Sigmoid colon (tissue), 6 donors: ENCODE measurements at regions not wholly inside any gene's neighbourhood (a gene's known extent, or its start where the extent isn't known, plus 50 kb on each side); places are given as distances from the start of the nearest gene placed in this dataset.

Experiments used
- DNase-seq: peaks from one replicate; pipeline ENCODE4 v3.0.0-alpha.2; 2019
- H3K27ac ChIP-seq, 4 donors: fragments of 200-600 bp; sonication (generic); one replicate each; pipeline ENCODE4 v1.5.1; 2016 to 2019; ENCODE audit warnings: mild to moderate bottlenecking in 1 of 4
- H3K27me3 ChIP-seq, 3 donors: fragments of 200-600 bp; sonication (generic); one replicate each; pipeline ENCODE4 v1.5.1; 2019; ENCODE audit warnings: mild to moderate bottlenecking in 1 of 3
- H3K36me3 ChIP-seq, 4 donors: fragments of 200-600 bp; sonication (generic); one replicate each; pipeline ENCODE4 v1.5.1; 2016 to 2019
- H3K4me1 ChIP-seq, 4 donors: fragments of 200-600 bp; sonication (generic); one replicate each; pipeline ENCODE4 v1.5.1; 2017 to 2019
- H3K4me3 ChIP-seq, 4 donors: fragments of 200-600 bp; sonication (generic); one replicate each; pipeline ENCODE4 v1.5.1; 2017 to 2019; ENCODE audit warnings: mild to moderate bottlenecking in 2 of 4, moderate library complexity in 1 of 4
- H3K9me3 ChIP-seq, 4 donors: fragments of 200-600 bp in 3 of 4; sonication (generic) in 3 of 4; one replicate each; pipeline versions ENCODE4 v1.5.1 to v1.6.1; 2013 to 2019
- EP300 ChIP-seq, 4 donors: sonication (generic); formaldehyde crosslinking; IDR thresholded peaks; one replicate each; pipeline ENCODE4 v1.6.1; 2017; ENCODE audit warnings: antibody characterized with exemption in 4 of 4
- POLR2A ChIP-seq, 2 donors: fragments of 450-650 bp; IDR thresholded peaks; one replicate each; pipeline ENCODE4 v1.6.1; 2016; ENCODE audit warnings: antibody characterized with exemption in 2 of 2, mild to moderate bottlenecking in 2 of 2, moderate library complexity in 2 of 2
- POLR2AphosphoS5 ChIP-seq, 4 donors: sonication (generic); formaldehyde crosslinking; IDR thresholded peaks; one replicate each; pipeline ENCODE4 v1.6.1; 2017; ENCODE audit warnings: antibody characterized with exemption in 4 of 4
- WGBS, 2 donors: extraction: QIAGEN DNeasy Blood & Tissue Kit; methylation state at CpG; one replicate each; pipeline ENCODE4 v1.1.7; 2013; 5-methylcytosine and 5-hydroxymethylcytosine counted together
- intact Hi-C: fragments of 100-400 bp; cut with DNase I; formaldehyde crosslinking; loops from one replicate; pipeline ENCODE4 v1.15.1; 2023
- TF ChIP-seq, protein P1 (sequence below), 4 experiments: fragments of 450-650 bp in 3 of 4; fragments of 200-600 bp in 1 of 4; IDR thresholded peaks; one replicate each; pipeline ENCODE4 v1.5.1; 2016 to 2019; ENCODE audit warnings: antibody characterized with exemption in 4 of 4, mild to moderate bottlenecking in 3 of 4, moderate library complexity in 2 of 4
- donor health status: healthy with polysubstance abuse.
- donor health status: healthy.

DNA sequence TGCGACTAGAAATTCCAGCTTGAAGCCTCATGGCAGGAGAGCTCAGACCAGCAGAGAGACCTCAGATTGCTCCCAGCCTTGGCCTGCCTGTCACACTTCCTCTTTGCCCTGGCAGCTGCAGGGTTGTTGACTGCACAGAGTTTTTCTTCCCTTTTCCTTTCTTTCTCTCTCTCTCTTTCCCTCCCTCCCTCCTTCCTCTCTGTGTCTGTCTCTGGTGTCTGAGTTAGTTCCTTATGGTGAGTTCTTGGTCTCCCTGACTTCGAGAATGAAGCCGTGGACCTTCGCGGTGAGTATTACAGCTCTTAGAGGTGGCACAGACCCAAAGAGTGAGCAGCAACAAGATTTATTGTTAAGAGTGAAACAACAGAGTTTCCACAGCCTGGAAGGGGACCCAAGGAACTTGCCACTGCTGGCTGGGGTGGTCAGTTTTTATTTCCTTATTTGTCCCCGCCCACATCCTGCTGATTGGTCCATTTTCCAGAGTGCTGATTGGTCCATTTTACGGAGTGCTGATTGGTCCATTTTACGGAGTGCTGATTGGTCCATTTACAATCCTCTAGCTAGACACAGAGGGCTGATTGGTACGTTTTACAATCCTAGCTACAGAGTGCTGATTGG is 266.3 kb downstream of the RPS24 start:
- 67 to 82% methylated on average over 9 of the region's 9 CpGs for WGBS, 2 donors

DNA sequence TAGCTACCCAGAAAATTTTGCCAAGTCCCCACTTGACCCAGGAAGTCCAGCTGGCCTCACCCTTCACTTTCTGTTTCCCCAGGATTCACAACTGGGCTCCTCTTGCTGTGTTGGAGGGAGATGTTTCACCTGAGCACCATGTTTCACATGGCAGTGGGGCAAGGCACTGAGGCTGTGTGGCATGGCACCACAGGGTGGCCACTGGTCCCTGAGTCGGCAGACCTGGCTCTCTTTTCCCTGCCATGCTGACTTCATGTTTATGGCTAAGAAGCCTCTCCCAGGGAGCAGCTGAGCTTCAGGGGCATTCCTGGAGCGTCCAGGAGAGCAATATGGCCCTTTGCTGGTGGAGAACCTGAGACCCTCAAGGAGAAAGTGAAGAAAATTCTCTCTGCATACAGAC is 266.9 kb downstream of the RPS24 start:
- no peak overlapping the region for H3K4me3 ChIP-seq
- no peaks in the 10 kb centered on the region for H3K9me3 ChIP-seq
- no peaks in the 10 kb centered on the region for H3K27me3 ChIP-seq
- peaks cover 0 to 42% (median 27%) of the 10 kb centered on the region in 4 donors for H3K4me1 ChIP-seq
- TF ChIP-seq, protein P1, sequence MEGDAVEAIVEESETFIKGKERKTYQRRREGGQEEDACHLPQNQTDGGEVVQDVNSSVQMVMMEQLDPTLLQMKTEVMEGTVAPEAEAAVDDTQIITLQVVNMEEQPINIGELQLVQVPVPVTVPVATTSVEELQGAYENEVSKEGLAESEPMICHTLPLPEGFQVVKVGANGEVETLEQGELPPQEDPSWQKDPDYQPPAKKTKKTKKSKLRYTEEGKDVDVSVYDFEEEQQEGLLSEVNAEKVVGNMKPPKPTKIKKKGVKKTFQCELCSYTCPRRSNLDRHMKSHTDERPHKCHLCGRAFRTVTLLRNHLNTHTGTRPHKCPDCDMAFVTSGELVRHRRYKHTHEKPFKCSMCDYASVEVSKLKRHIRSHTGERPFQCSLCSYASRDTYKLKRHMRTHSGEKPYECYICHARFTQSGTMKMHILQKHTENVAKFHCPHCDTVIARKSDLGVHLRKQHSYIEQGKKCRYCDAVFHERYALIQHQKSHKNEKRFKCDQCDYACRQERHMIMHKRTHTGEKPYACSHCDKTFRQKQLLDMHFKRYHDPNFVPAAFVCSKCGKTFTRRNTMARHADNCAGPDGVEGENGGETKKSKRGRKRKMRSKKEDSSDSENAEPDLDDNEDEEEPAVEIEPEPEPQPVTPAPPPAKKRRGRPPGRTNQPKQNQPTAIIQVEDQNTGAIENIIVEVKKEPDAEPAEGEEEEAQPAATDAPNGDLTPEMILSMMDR (IDR thresholded peaks at IDR 0.05): no peak
- TF ChIP-seq POLR2A (IDR thresholded peaks at IDR 0.05): no peak
- no peak for TF ChIP-seq POLR2AphosphoS5 (IDR thresholded peaks at IDR 0.05)
- no peak for TF ChIP-seq EP300 (IDR thresholded peaks at IDR 0.05)
- H3K36me3 ChIP-seq: no peaks in the 10 kb centered on the region
- DNase-seq: peak; percentile 52
- peak overlapping the region in 2 of 4 donors; percentile 70 to 73 for H3K27ac ChIP-seq
- WGBS, 2 donors: 95 to 96% methylated on average over 2 of the region's 2 CpGs
- intact Hi-C loops: loop anchor here (5.0 to 10.0 kb wide), 3 partner anchors 454 to 897 kb away; no protein-coding TSS in a partner anchor

More for the DNA sequence above, 266.3 kb downstream of the RPS24 start:
- DNase-seq: peak; percentile 75
- Histone ChIP-seq H3K9me3 (no peaks in the 10 kb centered on the region), H3K36me3 (no peaks in the 10 kb centered on the region), H3K27me3 (no peaks in the 10 kb centered on the region), H3K27ac (peak overlapping the region; percentile 46 to 73 (median 58)), H3K4me3 (no peak overlapping the region), H3K4me1 (peaks cover 0 to 45% (median 28%) of the 10 kb centered on the region in 4 donors)
- intact Hi-C loops: loop anchor here (5.0 to 10.0 kb wide), 4 partner anchors 253 to 897 kb away; no protein-coding TSS in a partner anchor
- TF ChIP-seq POLR2A (IDR thresholded peaks at IDR 0.05): no peak
- peak in 1 of 4 donors; percentile 21 for TF ChIP-seq POLR2AphosphoS5 (IDR thresholded peaks at IDR 0.05)

DNA sequence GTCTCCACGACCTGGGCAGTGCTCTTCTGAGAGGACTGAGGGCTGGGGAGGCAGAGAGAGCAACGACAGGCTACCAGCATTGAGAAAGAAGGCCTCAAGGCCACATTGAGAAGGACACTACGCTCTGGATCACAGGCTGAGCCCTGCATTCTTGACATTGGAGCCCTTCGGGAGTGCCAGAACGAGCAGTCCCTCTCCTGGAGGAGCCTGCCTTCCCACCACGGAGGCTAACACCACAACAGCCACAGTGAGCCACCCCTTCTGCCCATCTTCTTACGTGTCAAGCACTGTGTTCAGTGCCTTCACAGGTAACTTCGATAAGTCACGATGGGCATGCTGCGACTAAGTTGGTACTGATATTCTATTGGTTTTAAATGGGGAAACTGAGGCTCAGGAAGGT is 267.8 kb downstream of the RPS24 start:
- peak; percentile 38 for DNase-seq
- TF ChIP-seq, protein P1 (IDR thresholded peaks at IDR 0.05): no peak
- intact Hi-C loops: loop anchor here (5.0 to 10.0 kb wide), 3 partner anchors 453 to 896 kb away; no protein-coding TSS in a partner anchor
- WGBS, 2 donors: 87% methylated on average over 10 of the region's 10 CpGs
- H3K4me1 ChIP-seq: peaks cover 0 to 48% (median 36%) of the 10 kb centered on the region in 4 donors
- H3K36me3 ChIP-seq: no peaks in the 10 kb centered on the region
- no peak overlapping the region for H3K4me3 ChIP-seq
- no peaks in the 10 kb centered on the region for H3K27me3 ChIP-seq
- peak overlapping the region in 3 of 4 donors; percentile 85 to 91 (median 87) for H3K27ac ChIP-seq
- H3K9me3 ChIP-seq: no peaks in the 10 kb centered on the region

DNA sequence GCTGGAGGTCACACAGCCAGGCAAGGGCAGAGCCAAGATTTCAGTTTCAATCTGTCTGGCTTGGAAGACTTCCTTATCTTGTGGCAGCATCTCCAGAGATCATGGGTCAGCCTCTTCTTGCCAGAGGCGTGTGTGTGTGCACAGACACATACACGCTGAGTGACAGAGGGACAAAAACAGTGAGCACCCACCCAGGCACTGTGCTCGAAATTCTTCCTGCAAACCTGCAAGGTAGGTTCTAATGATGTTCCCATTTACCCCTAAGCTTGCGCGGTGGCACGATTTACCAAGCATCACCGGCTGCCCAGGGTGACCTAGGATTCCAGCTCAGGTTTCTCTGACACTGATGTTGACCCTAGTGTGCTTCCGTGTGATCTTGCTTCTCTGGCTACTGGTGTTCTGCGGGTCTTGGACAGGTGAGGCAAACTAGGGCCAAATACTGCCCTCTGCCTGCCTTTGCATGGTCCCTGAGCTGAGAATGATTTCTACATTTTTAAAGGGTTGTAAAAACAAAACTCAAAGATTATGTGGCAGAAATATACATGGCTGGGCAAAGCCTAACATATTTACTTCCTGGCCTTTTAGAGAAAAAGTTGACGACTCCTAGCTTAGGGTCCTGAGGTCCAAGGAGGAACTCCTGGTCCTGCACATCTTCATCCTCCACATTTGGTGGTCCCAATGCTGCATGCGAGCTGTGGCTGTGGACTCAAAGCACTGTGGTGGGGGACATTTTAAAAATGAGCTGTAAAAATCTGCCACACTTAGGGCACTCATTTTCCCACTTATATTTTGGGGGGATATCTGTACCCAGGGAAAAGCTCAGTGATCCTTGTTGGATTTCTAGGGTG is 268.5 kb downstream of the RPS24 start:
- no peaks in the 10 kb centered on the region for H3K36me3 ChIP-seq
- TF ChIP-seq EP300 (IDR thresholded peaks at IDR 0.05) (no peak), POLR2A (IDR thresholded peaks at IDR 0.05) (no peak), POLR2AphosphoS5 (IDR thresholded peaks at IDR 0.05) (no peak)
- TF ChIP-seq, protein P1 (IDR thresholded peaks at IDR 0.05): no peak
- intact Hi-C loops: loop anchor here (2.0 to 10.0 kb wide), 5 partner anchors 87 to 895 kb away; no protein-coding TSS in a partner anchor
- no peaks in the 10 kb centered on the region for H3K9me3 ChIP-seq
- peaks cover 0 to 54% (median 39%) of the 10 kb centered on the region in 4 donors for H3K4me1 ChIP-seq
- 83 to 87% methylated on average over 11 of the region's 11 CpGs for WGBS, 2 donors
- peak overlapping the region in 2 of 4 donors; percentile 59 to 62 for H3K4me3 ChIP-seq
- peak; percentile 62 for DNase-seq
- H3K27me3 ChIP-seq: no peaks in the 10 kb centered on the region
- peak overlapping the region; percentile 85 to 91 (median 88) for H3K27ac ChIP-seq

DNA sequence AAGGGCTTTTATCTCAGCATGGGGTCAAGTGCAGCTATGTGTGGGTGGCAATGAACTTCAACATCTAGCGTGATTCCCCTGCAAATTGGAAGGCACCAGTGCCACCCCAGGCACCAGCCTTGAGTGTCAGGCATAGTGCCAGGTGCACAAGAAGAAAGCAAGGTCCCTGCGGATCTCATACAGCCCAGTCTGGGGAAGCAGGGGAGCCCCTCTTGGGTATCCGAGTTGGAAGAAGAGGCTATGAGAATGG is 269.0 kb downstream of the RPS24 start:
- TF ChIP-seq, protein P1 (IDR thresholded peaks at IDR 0.05): no peak
- TF ChIP-seq EP300 (IDR thresholded peaks at IDR 0.05): no peak
- TF ChIP-seq POLR2A (IDR thresholded peaks at IDR 0.05): no peak
- no peak for TF ChIP-seq POLR2AphosphoS5 (IDR thresholded peaks at IDR 0.05)
- no peak for DNase-seq
- H3K27ac ChIP-seq: peak overlapping the region; percentile 85 to 91 (median 88)
- H3K36me3 ChIP-seq: no peaks in the 10 kb centered on the region
- H3K9me3 ChIP-seq: no peaks in the 10 kb centered on the region
- intact Hi-C loops: loop anchor here (2.0 to 10.0 kb wide), 5 partner anchors 88 to 895 kb away; no protein-coding TSS in a partner anchor
- H3K27me3 ChIP-seq: no peaks in the 10 kb centered on the region
- H3K4me3 ChIP-seq: peak overlapping the region; percentile 35 to 62 (median 52)
- WGBS, 2 donors: 1 to 4% methylated on average over 3 of the region's 3 CpGs
- H3K4me1 ChIP-seq: peaks cover 0 to 54% (median 39%) of the 10 kb centered on the region in 4 donors
